Dedifferentiated amniotic fluid mesenchymal stem cell (primary cell): ENCODE measurements at regions not wholly inside any gene's neighbourhood (a gene's known extent, or its start where the extent isn't known, plus 50 kb on each side); places are given as distances from the start of the nearest gene placed in this dataset.

ENCODE experiments used
- DNase-seq: peaks from one replicate; pipeline ENCODE4 v3.0.0-alpha.2; 2016; ENCODE audit errors: extremely low spot score

DNA sequence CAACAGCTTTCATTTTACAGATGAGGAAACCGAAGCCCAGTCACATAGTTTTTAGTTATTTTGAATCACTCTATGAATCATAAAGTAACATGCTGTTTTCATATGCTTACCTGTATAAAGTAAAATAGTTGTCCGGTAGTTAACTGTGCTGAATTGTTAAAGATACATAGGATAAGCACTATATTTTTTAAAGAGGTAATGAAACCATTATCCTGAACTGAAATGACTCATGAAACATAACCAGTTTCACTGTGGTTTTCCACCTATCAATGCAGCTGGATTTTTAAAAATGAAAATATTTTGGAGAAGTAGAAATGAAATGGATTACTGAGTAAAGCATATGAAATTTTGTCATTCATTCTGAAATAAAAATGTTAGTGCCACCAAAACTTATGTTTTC lies 655.0 kb downstream of the OLFM4 start:
- no peak for DNase-seq

DNA sequence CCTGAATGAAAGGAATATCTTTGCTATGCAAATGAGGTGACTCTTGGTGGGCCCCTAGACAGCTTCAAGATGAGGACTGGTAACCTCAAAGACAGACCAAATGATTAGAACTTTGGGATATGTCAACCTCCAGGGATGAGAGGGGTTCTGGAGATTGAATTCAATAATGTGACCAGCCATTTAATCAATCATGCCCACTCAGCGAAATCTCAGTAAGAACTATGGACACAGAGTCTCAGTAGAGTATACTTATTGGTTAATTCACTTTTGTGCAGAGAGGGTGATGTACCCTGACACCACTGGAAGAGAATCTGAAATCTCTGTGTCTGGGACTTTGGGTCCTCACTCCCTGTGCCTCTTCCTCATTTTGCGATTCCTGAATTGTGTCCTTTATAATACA lies 662.8 kb downstream of the OLFM4 start:
- DNase-seq, result no peak

DNA sequence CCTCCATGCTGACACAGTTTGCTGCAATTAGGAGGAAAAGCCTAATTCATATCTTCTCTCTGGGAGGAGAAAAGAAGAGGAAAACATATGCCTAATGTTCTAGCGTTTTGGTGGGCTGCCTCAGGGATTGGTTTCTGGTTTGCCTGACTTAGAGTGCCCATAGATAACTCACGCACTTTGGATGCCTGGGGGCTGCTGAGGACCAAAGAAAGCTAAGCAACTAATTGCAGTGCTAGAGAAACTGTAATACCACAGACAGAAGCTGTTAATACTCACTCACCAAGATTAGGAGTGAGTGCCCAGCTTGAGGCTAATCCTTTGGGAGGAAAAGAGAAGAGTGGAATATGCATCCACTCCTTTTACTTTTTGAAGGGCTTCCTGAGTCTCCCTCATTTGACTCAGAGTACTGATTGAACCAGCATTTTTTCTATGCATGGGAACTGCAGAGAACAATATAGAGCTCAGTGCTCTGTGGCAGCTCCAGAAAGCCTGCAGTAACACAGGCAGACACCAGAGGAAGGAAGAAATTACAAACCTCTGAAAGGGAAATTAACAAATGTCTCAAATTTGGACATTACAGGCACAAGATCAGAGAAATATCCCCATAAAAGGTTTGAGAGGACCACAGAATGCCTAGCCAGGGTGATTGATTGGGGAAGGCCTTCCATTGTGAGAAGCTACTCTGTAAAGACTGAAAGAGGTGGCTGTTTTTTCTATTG lies 666.4 kb downstream of the OLFM4 start:
- DNase-seq, result no peak

DNA sequence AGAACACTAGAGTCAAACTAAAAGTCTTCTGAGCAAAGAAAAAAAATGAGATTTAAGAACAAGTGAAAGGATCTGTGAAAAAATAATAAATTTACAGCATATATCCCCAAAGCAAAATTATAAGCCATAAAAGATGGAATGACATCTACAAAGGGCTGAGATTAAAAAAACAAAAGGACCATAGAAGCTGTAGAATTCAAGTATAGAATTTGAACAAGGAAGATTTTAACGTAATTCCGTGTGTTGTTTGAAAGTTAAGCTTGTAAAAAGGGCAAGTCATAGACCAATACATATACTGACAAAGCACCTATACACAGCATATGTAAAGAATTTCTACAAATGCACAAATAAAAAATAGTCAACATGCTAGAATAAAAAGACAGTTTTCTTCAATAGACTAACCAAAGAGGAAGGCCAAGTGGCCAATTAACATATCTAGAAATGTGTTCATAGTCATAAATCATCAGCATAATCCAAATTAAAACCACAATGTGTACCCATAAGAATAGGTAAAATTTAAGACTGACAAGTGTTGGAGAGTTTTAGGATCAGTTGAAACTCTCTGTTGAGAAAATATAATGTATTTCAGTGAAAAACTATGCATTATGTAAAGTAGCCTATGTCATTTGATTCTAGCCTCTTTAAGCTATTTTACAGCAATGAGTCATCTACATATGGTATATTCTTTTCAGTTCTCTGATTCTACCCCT lies 674.9 kb downstream of the OLFM4 start:
- DNase-seq, result no peak

DNA sequence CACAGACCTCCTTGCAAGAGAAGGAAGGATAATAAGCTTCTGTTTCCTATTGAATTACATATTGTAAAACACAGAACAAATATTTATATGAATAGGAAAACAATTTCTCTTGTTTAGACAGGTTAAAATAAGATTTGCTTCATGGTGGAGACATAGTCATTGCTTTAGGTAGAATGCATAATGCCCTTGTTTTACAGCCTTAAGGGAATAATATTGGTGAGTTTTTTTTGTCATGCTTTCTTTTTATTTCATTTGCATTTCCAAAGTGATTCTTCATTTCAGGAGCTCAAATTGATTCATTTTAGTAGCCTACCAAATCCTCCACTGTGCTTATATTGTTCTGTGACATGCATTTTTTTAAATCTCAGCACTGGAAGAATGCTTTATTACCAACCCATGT lies 690.7 kb downstream of the OLFM4 start:
- no peak for DNase-seq

DNA sequence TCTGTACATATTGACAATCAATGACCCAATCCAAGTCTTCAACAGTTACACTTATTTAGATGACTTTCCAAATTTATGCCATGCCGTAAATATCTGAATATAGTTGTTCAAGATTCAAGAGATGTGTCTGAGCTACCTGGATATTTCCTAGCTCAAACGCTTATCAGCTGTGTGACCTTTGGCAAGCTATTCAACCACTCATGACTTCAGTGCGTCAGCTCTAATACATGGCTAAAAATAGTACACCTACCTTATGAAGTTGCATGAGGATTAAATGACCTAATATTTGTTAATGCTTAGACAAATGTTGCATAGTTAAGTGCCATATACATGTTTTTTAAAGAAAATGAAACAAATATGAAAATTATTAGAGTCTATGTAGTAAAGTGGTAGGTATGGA lies 704.1 kb downstream of the OLFM4 start:
- DNase-seq, result no peak

DNA sequence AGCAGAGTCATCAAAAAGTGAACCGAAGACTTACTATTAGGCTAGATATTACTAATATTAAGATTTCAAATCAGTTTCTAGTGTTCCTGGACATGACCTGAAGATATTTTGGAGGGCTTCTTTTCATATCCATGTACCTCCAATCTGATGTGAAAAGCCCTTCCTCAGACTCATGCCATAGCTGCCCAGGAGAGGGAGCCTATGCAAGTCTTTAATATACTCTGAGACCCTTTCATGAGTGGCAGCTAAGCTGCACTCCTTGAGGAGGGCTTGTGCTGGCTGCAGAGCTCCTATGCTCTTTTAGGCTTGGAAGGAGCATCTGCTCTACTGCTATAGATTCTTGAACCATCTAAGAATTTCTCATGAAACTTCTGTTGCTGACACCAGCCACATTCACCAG lies 715.3 kb downstream of the OLFM4 start:
- DNase-seq, result no peak

DNA sequence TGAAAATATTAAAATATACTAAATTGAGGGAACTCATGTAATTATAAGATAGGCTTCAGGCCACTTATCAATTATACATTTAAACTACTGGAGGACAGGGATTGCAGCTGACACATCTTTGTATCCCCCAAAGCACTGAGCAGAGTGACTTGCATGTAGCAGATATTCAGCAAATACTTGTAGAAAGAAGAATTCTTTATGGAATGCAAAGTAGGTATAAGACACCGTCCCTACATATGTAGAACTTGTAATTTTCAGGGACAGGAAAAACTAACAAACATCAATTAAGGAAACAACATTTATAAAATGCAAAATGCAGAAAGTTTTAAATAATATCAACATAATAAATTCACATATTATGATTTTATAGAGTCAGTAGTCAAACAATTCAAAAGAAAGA lies 719.2 kb downstream of the OLFM4 start:
- DNase-seq, result no peak

DNA sequence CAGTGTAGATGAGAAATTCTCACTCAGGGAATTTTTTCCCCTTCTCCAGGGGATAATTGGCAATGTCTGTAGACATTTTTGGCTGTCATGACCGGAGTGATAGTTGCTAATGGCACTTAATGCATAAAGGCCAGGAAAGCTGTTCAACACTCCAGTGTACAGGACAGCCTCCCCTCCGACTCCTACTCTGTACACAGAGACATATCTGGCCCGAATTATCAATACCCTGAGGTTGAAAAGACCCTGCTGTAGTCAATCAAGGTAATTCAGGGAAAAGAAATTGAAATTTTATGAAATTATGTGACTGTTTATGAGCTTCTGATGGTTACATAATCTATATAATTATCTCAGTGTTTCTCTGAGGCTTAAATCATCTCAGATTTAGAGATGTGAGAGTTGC lies 720.7 kb downstream of the OLFM4 start:
- DNase-seq, result no peak

DNA sequence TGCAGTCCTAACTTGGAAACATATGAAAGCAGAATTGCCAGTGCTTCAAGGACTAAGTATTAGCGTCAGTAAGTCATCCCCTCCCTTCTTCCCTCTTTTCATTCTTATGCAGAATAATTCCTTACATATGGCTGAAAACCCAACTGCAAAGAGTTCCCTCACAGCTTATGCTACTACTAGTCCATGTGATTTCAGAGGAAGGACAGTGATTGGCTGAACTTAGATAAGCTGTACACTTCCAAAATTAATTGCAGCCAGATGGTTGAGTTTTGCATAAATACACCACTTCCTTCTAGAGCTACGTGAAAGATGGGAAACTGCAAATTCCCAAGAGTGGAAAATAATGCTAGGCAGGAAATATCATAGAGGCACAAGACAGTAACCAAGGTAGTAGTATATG lies 730.4 kb downstream of the OLFM4 start:
- no peak for DNase-seq

DNA sequence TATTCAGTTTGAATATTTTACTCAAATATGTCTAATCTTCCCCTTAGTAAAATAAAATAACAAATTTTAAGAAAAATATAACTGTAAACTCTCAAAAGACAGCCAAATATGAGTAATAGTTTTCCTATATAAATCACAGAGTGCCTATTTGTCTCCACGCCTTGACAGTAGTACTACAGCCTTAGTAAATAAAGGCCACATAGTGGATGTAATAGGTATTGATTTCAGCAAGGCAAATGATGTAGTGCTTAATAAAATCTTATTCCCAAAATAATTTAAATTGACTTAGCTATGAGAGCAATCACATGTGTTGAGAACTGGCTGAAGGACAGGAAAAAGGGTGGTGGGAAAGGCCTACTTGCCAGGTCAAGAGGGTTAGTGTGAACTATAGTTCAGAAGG lies 747.2 kb downstream of the OLFM4 start:
- no peak for DNase-seq

DNA sequence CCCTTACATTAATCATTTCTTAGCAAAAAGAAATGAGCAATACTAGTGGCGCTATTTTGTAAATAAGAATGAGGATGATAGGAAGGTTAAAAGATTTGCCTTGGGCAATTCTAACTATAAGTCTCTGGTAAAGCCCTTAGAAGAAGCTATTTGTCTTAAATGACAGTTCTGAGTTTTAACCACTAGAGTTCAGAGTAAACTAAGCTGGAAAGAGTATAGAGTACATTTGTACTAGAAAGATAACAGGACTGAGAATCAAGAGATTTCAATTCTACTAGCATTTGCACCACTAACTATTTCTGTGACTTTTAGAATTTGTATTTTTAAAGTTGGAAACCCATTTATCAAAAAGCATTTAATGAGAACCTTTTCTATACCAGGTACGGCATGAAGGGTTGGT lies 750.3 kb downstream of the OLFM4 start:
- DNase-seq, result no peak

DNA sequence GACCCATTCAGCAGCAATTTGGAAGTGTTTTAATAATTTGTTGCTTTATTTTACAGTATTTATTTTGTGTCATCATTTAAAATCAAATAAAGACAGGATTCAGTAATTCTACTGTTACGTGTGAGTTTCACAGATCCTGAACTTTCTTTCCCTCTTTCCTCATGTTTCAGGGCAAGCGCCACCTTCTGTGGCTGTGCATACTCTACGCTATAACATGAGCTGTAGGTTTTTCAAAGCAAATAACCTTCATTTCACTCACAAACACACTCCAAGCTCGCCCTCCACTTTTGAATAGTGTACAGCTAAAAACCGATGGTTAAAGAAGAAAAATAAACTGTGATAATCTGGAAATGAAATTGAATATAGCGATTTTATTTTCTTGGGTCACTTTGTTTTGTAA lies 753.3 kb downstream of the OLFM4 start:
- DNase-seq, result no peak

DNA sequence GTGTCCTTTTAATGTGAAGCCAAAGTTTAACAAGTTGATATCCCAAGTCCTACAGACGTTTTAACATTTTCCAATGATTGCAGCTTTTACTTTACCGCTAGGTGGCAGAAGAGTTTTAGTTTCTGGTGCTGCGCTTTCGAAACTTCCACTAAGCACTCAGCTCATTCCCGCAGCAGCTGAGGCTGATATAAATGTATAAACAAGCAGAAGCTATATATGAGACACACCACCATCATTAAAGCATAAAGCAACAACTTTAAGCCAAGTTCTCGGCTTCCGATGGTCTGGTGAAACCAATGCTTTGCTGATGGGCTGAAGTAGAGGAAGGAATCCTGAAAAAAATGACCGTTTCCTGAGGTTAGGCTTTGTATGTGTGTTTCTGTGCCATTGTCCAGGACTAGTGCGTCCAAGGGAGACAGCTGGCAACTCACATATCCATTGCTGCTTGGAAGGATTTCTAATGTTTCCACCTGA lies 753.9 kb downstream of the OLFM4 start:
- peak; percentile 65 for DNase-seq

DNA sequence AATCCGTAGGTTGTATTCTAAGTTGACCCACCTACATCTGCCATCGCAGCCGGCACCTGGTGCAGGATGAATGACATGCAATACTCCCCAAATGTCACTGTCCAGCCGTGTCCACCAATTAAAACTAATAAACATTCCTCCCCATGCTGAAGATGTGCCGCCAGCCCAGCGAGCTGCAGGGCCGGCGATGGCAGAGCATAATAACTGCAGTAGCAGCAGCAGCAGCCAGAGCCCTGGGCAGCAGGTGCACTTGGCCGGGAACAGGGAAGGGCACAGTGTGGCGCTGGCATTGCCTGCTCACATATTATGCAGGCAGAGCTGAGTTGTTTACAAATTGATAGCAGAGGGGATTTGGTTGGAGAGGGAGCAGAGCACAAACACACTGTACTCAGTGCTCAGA lies 754.9 kb downstream of the OLFM4 start:
- no peak for DNase-seq

DNA sequence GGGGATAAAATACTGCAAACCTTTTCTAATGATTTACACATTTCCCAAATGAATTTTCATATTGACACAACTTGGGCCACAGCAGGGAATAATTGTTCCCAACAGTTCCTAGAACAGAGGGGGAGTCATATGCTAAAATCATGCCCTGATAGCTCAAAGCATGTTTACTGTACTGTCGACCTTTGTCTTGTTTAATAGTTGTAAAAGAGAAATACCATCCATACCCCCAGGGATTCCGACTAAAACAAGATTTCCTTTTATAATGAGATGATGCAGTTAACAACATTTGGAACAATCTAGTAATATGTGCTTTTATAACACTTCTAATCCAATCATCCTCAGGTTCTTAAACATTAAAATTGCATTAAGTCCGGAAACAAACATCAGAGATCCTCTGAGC lies 759.7 kb downstream of the OLFM4 start:
- no peak for DNase-seq

DNA sequence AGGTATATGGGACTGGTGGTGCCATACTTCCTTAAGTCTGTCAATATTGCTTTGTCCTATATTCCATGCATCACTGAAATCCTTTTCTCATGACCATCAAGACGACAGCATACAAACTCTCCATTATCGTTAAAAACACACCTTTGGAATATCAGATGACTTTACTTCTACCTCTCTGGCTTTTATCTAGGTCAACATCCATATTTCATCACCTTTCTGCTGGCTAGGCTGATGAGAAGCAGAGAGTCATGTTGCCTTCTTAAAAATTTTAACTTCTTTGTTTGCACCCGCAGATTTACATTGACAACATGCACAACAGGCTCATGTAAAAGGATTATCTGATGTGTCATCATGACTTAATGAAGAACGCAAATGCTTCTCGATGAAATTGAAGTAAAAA lies 771.4 kb downstream of the OLFM4 start:
- DNase-seq, result no peak

DNA sequence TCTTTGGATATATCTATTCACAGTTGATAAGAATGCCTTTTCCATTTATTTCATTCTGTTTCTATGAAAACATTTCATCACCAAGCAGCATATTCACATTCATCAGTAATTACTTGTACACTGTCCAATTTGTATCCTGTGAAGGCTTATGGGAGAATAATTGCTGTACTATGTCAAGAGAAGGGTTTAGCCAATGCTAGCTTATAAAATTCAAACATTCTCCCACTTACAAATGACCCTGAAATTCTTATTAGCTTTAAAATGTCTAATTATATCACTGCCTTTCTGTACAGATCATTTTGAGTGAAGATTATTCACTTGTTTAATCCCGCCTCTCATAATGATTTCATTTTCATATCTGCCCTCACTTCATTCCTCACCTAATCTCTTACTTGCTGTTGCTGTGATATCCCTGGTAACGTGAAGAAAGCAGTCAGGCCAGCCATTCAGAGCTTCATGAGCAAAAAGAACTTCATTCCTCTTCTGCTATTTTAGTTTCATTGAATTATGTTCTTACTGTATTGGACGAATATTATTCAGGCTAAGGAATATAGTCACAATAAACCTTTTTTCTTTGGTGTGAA lies 778.7 kb downstream of the OLFM4 start:
- no peak for DNase-seq

DNA sequence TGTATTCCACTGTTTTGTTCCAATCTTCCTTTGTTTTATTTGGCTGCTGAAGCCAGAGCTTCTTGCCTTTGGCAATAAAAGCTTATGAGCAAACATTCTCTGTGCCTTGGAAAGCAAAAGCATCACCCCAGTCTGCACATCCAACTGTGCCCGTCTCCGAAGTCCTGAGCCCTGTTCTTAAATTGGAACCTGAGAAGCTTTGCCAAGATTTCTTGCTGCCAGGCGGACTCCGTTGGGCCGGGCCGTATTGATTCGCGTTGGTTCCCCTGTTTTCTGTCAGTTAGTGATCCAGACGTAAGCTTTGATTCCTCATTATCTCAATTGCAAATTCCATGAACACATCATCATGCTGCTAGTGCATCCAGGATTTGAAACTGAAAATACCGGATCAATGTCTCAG lies 793.0 kb downstream of the OLFM4 start:
- no peak for DNase-seq

DNA sequence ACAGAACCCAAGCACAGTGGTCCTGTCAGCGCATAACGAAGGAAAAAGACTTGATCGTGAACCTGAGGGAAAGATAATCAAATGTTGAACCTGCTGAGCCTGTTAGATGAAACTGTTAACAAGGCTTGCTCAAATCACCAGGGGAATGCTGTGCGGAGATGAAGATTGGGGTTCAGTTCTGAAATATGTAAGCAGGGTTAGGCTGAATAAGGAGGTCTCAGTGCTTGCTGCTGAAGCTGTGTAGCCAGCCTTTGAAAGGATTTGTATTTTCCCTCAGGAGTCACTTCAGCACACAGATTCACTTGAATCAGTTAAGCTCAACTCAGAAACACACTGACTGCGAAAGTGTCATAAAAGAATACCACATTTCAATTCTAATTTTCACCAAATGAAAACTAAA lies 793.5 kb downstream of the OLFM4 start:
- DNase-seq, result no peak

DNA sequence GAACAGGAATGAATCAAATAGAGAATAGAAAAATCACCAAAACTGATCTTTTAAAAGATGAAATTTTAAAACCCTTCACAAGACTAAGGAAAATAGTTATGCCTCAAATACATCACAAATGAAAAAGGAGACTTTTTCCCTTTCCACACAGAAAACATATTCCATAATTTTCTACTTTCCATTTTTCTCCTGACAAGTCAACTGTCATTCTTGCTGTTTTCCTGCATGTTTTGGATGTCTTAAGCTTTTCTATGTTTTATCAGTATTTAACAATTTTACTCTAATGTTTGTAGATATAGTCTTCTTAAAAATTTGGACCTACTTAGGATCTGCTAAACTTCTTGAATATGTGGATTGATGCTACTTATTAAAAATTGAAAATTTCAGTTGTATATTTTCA lies 810.8 kb downstream of the OLFM4 start:
- no peak for DNase-seq

DNA sequence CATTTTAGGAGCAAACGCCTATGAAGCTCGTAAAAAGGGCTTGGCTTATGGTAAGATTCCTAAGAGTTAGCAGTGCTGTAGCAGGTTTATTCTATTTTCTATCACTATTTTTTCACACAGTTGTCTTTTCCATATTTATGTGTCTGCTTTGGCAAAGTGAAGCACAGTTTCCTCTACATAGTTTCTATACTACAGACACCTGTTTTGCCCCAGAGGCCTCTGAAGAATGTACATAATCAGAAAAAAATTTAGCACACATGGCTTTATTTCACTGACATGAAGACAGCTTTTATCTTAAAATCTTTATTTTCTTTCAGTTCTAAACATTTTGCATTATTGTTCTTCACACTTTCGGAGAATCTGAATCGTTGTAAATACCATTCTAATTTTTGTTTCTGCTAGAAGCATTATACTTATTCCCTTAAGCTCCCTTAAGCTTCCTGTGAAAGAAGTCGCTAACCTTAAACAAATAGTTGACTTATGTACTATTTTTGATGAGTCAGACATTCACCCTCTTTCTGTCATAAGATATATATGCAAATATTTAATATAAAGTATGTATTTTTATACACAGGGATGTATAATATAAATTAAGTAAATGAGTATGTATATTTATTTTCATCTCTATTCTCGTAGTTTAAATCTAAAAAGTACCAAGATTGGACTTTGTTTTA lies 816.0 kb downstream of the OLFM4 start:
- no peak for DNase-seq

DNA sequence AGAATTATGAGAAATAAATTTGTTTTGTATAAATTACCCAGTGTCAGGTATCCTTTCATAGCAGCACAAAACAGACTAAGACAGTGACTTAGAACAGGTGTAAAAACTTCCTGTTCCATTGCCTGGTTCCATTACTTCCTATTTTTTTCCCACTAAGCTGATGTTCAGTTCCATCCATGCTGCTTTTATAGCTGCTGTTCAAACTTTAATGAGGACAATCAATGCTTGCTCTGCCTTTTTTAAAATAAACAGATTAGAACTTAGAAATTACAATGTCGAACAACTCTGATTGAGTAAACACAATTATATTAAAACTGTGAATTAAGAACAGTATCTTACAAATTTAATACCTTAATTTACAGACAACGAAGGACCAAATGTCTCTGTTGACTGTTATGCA lies 818.9 kb downstream of the OLFM4 start:
- no peak for DNase-seq
